Glomerular visceral epithelial cell (primary cell): ENCODE measurements at regions not wholly inside any gene's neighbourhood (a gene's known extent, or its start where the extent isn't known, plus 50 kb on each side); places are given as distances from the start of the nearest gene placed in this dataset.
"Not testable (repeated sequence)": the region's sequence is repeated elsewhere in the genome, so short reads cannot be mapped to it uniquely, and the experiment has no call there.

Experiments used
- DNase-seq: peaks from one replicate; pipeline ENCODE4 v3.0.0-alpha.2; 2016; ENCODE audit errors: extremely low spot score

- no peak for DNase-seq
These were observed 140.2 kb upstream of the KCNK1 start for GRCh38 chr1:233473549-233474204.

DNA sequence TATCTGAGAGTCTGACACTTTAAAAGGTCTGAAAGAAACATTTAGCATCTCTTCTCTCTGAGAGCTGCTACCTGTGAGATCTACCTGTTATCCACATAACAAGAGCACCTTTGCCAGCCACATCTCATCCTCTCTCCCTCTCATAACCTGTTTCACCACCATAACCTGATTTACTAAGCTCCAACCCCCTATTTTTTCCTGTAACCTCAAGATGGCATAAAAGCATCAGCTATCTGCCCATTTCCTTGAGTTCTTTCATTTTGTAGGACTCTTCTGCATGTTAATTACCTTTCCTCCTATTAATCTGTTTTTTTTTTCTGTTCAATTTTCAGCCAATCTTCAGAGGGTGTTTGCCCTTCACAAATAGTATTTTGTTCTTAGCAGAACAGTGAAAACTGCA is 136.5 kb upstream of the KCNK1 start:
- no peak for DNase-seq

- no peak for DNase-seq
These were observed 135.3 kb upstream of the KCNK1 start for GRCh38 chr1:233478611-233479010.

DNA sequence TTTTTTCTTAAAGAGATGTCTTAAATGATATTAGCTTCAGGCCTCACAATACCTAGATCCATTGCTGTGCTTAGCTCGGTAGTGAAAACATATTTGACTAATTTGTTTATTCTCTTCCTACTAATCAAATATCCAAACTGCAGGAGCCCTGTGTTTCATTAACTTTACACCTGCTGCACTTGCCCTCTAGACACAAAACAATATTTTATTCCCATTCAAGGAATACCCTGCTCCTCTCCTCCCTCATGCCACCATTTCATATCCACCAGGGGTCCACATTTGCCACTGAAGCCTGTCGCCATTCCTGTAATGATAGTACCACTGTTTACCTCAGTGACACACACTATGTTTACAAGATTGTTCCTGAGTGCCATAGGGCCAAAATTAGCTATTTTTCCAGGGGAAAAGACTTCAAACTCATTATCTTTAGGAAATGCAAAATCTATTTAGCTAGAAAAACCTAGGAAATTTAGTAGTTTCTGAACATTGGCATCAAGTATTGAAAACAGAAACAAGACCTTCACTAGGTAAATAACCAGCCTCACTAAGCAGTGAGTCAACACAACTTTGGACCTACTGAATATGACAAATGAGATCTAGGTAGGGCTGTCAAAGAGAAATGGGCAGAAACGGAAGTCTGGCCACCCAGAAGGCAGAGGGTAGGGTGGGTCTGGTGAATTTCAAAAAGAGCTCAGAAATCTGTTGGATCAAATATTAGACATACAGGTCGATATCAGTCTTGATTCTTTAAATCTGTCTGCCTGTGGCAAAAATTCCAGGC is 134.6 kb upstream of the KCNK1 start:
- DNase-seq: no peak

- no peak for DNase-seq
These were observed 133.7 kb upstream of the KCNK1 start for GRCh38 chr1:233480198-233480597.

GRCh38 chr1:233482388-233482787 is 131.5 kb upstream of the KCNK1 start:
- DNase-seq: no peak

GRCh38 chr1:233485385-233485784 is 128.5 kb upstream of the KCNK1 start:
- no peak for DNase-seq

DNA sequence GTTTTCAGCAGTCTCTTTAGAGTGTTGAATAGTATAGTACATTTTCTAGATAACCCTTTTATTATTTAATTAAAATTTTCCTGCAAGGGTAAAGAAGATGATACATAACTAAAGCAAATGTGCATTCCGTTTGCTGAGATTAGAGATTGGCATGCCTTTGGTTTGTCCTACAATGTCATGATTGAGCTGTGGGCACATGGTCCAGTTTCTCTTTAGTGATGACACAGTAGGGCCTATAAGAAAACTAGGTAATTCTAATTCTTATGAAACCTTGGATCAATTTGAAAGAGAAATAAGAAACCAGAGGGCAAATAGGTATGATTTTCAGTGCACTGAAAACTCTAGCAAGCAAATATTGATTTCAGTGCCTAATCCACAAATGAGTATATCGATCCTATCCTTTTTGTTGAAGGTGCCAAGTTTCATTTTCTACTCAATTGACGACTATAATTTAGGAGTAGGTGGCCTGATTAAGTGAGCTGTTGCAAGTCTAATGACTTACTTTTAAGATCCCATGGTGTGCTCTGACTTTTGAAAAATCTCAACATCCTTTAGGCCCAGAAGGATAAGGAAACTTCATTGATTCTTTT is 128.0 kb upstream of the KCNK1 start:
- no peak for DNase-seq

GRCh38 chr1:233487408-233487807 is 126.5 kb upstream of the KCNK1 start:
- no peak for DNase-seq

- DNase-seq: no peak
These were observed 124.5 kb upstream of the KCNK1 start for GRCh38 chr1:233489411-233489810.

DNA sequence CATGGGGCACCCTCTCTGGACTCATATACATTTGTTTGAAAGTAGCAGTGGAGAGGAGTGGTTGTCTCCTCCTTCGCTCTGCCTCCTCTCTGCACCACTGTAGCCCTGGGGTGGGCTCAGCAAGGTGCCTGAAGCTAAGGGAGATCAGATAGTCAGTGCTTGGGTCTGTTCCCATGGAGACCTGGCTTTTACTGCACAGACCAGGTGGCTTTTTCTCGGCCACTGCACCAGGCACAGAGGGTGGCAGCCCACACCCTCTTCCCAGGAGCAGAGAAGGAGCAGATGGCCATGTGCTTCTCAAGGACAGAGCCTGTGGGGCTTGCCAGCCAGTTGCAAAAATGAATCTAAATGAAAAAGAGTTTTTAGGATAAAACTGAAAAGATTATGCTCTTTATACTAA is 123.4 kb upstream of the KCNK1 start:
- no peak for DNase-seq

- no peak for DNase-seq
These were observed 121.8 kb upstream of the KCNK1 start for GRCh38 chr1:233491953-233492620.

- no peak for DNase-seq
These were observed 116.9 kb upstream of the KCNK1 start for GRCh38 chr1:233496993-233497392.

GRCh38 chr1:233497679-233498078 is 116.2 kb upstream of the KCNK1 start:
- DNase-seq: no peak

DNA sequence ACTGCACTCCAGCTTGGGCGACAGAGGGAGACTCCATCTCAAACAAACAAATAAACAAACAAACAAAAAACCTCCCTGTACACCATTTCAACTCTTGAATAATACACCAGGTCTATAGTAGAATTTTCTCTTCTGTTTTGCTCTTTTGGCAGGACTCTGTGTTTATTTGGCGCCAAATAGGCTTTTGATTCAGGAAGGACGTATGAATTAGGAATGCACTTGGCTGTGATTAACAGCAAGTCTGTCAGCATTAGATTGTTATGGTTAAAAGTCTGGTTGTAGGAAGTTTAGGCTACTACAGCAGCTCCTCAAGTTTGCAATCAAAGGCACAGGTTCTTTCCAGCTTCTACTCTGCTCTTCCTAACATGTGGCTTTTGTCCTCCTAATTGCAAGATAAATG is 113.8 kb upstream of the KCNK1 start:
- no peak for DNase-seq

- DNase-seq: no peak
These were observed 110.4 kb upstream of the KCNK1 start for GRCh38 chr1:233503366-233503954.

- no peak for DNase-seq
These were observed 108.8 kb upstream of the KCNK1 start for GRCh38 chr1:233505130-233505529.

GRCh38 chr1:233505889-233506288 is 108.0 kb upstream of the KCNK1 start:
- not testable (repeated sequence) for DNase-seq

DNA sequence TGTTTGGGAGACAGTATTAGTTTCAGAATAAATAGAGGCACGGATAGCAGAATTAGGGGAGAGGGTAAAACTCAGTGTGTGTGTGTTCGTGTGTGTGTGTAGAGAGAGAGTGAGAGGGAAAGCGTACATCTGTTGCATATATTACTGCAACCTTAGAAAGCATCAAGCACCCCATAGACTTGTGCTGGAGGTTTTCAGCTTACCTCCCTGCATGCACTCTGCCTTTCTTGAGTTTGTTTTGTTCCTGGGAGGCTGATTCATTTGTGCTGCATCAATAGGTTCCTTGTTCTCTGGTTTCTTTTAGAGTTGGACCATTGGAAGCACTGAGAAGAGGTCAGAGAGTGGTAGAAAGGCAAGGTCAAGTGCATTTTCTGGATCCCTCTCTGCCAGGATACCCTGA is 104.4 kb upstream of the KCNK1 start:
- no peak for DNase-seq

GRCh38 chr1:233512538-233512937 is 101.4 kb upstream of the KCNK1 start:
- no peak for DNase-seq

- no peak for DNase-seq
These were observed 100.5 kb upstream of the KCNK1 start for GRCh38 chr1:233513431-233513830.

- no peak for DNase-seq
These were observed 98.9 kb upstream of the KCNK1 start for GRCh38 chr1:233514946-233515391.
